Glutamatergic neuron (in vitro differentiated cells): ENCODE measurements at regions not wholly inside any gene's neighbourhood (a gene's known extent, or its start where the extent isn't known, plus 50 kb on each side); places are given as distances from the start of the nearest gene placed in this dataset.

Experiments used
- DNase-seq: peaks from one replicate; pipeline ENCODE4 v3.0.0; 2022
- H3K27ac Mint-ChIP-seq: one replicate; pipeline ENCODE4 v1.8.0; 2020; ENCODE audit warnings: mild to moderate bottlenecking, mixed read lengths, inconsistent platforms; ENCODE audit not compliant: unreplicated experiment
- H3K27me3 Mint-ChIP-seq: one replicate; pipeline ENCODE4 v1.8.0; 2020; ENCODE audit warnings: mild to moderate bottlenecking, moderate library complexity, mixed read lengths, inconsistent platforms; ENCODE audit not compliant: unreplicated experiment
- H3K36me3 Mint-ChIP-seq: one replicate; pipeline ENCODE4 v1.8.0; 2020; ENCODE audit warnings: mild to moderate bottlenecking, mixed read lengths, inconsistent platforms; ENCODE audit not compliant: unreplicated experiment
- H3K4me1 Mint-ChIP-seq: one replicate; pipeline ENCODE4 v1.8.0; 2020; ENCODE audit warnings: mild to moderate bottlenecking, low read depth, mixed read lengths, inconsistent platforms; ENCODE audit not compliant: unreplicated experiment
- H3K4me3 Mint-ChIP-seq: one replicate; pipeline ENCODE4 v1.8.0; 2020; ENCODE audit warnings: mild to moderate bottlenecking, mixed read lengths, inconsistent platforms; ENCODE audit not compliant: unreplicated experiment
- H3K9me3 Mint-ChIP-seq: one replicate; pipeline ENCODE4 v1.8.0; 2020; ENCODE audit warnings: mild to moderate bottlenecking, moderate library complexity, mixed read lengths, inconsistent platforms; ENCODE audit not compliant: unreplicated experiment
- CTCF ChIP-seq: fragments of 200-600 bp; sonication (generic); IDR thresholded peaks from one replicate; pipeline ENCODE4 v1.5.0; 2021; ENCODE audit not compliant: partially characterized antibody, unreplicated experiment

DNA sequence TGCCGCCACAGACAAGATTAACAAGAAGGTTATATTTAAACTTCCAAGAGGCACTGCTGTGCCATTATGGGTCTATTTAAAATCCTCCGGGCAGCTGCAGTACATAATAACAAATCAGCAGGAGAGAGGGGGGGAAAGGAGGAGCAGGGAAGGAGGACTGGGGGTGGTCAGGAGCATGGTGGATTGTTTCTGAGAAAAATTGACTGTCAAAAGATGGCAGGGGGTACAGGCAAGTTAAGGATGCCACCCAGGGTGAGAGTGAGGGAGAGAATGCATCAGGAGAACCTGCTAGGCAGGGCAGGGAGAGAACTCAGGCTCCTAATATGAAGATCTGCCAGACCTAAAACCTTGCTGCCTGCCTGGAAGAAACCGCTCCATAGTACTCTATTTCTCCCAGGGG, 181.8 kb downstream of the GRIN2B start:
- no peak for TF ChIP-seq CTCF
- H3K27ac Mint-ChIP-seq: no peak overlapping the region
- no peak overlapping the region for H3K4me3 Mint-ChIP-seq
- no peaks in the 10 kb centered on the region for H3K36me3 Mint-ChIP-seq
- no peak for DNase-seq
- H3K4me1 Mint-ChIP-seq: peaks cover 4% of the 10 kb centered on the region
- peaks cover 3% of the 10 kb centered on the region for H3K9me3 Mint-ChIP-seq
- peaks cover 2% of the 10 kb centered on the region for H3K27me3 Mint-ChIP-seq

- no peaks in the 10 kb centered on the region for H3K36me3 Mint-ChIP-seq
- no peak overlapping the region for H3K27ac Mint-ChIP-seq
- DNase-seq: no peak
- H3K4me1 Mint-ChIP-seq: peaks cover 4% of the 10 kb centered on the region
- H3K9me3 Mint-ChIP-seq: peaks cover 3% of the 10 kb centered on the region
- H3K4me3 Mint-ChIP-seq: no peak overlapping the region
- peaks cover 2% of the 10 kb centered on the region for H3K27me3 Mint-ChIP-seq
- no peak for TF ChIP-seq CTCF
Measured at GRCh38 chr12:13798162-13798561, 183.2 kb downstream of the GRIN2B start.

DNA sequence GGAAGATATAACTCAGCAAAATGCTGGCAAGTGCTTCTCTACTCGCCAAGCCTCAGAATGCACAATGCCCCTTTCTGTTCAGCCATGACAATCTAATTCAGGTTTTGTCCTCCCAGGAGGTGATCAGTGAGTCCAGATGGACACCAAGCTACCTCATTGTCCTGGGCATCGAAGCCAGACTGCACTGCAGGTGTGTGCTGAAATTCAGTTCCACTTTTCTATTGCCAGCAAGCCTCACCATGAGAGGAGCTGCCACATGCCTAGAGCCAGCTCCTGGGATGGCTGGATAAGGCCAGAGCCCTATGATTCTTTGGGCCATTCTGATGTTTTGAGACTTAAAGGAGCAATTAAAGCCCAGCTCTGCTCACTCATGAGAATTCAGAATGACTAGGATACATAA, 186.7 kb downstream of the GRIN2B start:
- no peak overlapping the region for H3K4me3 Mint-ChIP-seq
- H3K27me3 Mint-ChIP-seq: peaks cover 4% of the 10 kb centered on the region
- H3K27ac Mint-ChIP-seq: no peak overlapping the region
- H3K36me3 Mint-ChIP-seq: no peaks in the 10 kb centered on the region
- no peak for TF ChIP-seq CTCF
- no peak for DNase-seq
- peaks cover 3% of the 10 kb centered on the region for H3K9me3 Mint-ChIP-seq
- H3K4me1 Mint-ChIP-seq: peaks cover 4% of the 10 kb centered on the region

DNA sequence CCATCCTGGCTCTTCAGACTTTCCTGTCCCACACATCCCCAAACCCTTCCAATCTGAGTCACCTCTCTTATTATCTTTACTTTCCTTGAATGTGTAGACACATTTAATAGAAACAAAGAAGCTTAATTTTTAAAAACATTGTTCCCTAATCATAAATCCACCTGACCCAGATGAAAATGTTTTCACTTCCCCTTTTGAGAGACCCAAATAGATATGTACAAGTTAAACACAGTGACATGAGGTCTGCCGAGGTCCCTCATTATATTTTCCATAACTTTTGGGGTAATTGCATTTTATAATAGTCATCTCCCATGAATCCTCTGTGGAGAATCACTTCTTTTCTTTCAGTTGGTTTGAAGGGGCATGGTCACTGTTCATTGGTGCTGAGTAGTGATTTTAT, 191.1 kb downstream of the GRIN2B start:
- Mint-ChIP-seq H3K4me1 (no peaks in the 10 kb centered on the region), H3K9me3 (peaks cover 1% of the 10 kb centered on the region), H3K27me3 (peaks cover 2% of the 10 kb centered on the region), H3K4me3 (no peak overlapping the region), H3K27ac (no peak overlapping the region), H3K36me3 (no peaks in the 10 kb centered on the region)
- TF ChIP-seq CTCF: no peak
- no peak for DNase-seq

DNA sequence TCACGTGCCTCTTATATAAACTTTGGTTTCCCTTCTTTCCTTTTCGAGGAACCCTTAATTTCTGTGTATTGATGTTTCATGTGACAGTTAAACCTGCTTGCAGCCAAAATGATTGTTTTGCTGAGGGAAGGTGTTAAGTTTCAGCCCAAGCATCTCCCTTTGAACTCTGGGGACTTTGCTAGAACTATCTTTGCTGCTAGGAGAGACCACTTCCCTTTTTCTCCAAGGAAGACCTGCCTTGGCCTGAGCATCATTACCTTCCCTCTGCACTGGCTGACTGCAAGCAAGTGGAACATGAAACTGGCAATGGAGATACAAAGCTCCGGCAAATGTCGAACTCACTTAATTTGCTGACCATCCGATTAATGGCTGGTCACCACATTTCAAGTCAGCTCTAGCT, 192.8 kb downstream of the GRIN2B start:
- no peak for TF ChIP-seq CTCF
- Mint-ChIP-seq H3K27me3 (peaks cover 2% of the 10 kb centered on the region), H3K36me3 (no peaks in the 10 kb centered on the region), H3K27ac (no peak overlapping the region), H3K9me3 (peaks cover 2% of the 10 kb centered on the region), H3K4me1 (no peaks in the 10 kb centered on the region), H3K4me3 (no peak overlapping the region)
- no peak for DNase-seq
